ENCODE measurements at regions not wholly inside any gene's neighbourhood (a gene's known extent, or its start where the extent isn't known, plus 50 kb on each side); places are given as distances from the start of the nearest gene placed in this dataset.

- H3K4me3 ChIP-seq (ENCODE audit: low read depth, low read length): no peak overlapping the region
- peak; percentile 54 for DNase-seq (ENCODE audit: low read depth)
- TF ChIP-seq CTCF (conservative IDR thresholded peaks at IDR 0.05; ENCODE audit: low read depth, low read length): no peak
These were observed 126.2 kb upstream of the NRP1 start for GRCh38 chr10:33460505-33461294.

- DNase-seq (ENCODE audit: low read depth): peak; percentile 7
- no peak for TF ChIP-seq CTCF (conservative IDR thresholded peaks at IDR 0.05; ENCODE audit: low read depth, low read length)
- no peak overlapping the region for H3K4me3 ChIP-seq (ENCODE audit: low read depth, low read length)
These were observed 125.1 kb upstream of the NRP1 start for GRCh38 chr10:33459602-33460001.

GRCh38 chr10:33455029-33455428 is 120.6 kb upstream of the NRP1 start:
- no peak for DNase-seq (ENCODE audit: low read depth)
- no peak for TF ChIP-seq CTCF (conservative IDR thresholded peaks at IDR 0.05; ENCODE audit: low read depth, low read length)
- no peak overlapping the region for H3K4me3 ChIP-seq (ENCODE audit: low read depth, low read length)

- no peak overlapping the region for H3K4me3 ChIP-seq (ENCODE audit: low read depth, low read length)
- no peak for DNase-seq (ENCODE audit: low read depth)
- no peak for TF ChIP-seq CTCF (conservative IDR thresholded peaks at IDR 0.05; ENCODE audit: low read depth, low read length)
These were observed 120.1 kb upstream of the NRP1 start for GRCh38 chr10:33454554-33454953.

GRCh38 chr10:33453081-33454025 is 118.9 kb upstream of the NRP1 start:
- no peak for DNase-seq (ENCODE audit: low read depth)
- no peak for TF ChIP-seq CTCF (conservative IDR thresholded peaks at IDR 0.05; ENCODE audit: low read depth, low read length)
- H3K4me3 ChIP-seq (ENCODE audit: low read depth, low read length): no peak overlapping the region

- H3K4me3 ChIP-seq (ENCODE audit: low read depth, low read length): no peak overlapping the region
- DNase-seq (ENCODE audit: low read depth): no peak
- no peak for TF ChIP-seq CTCF (conservative IDR thresholded peaks at IDR 0.05; ENCODE audit: low read depth, low read length)
These were observed 114.1 kb upstream of the NRP1 start for GRCh38 chr10:33448421-33449140.
